ENCODE measurements at regions not wholly inside any gene's neighbourhood (a gene's known extent, or its start where the extent isn't known, plus 50 kb on each side); places are given as distances from the start of the nearest gene placed in this dataset.

GRCh38 chr3:99211309-99211708, 309.8 kb upstream of the DCBLD2 start:
- TF ChIP-seq EZH2 (IDR thresholded peaks at IDR 0.05; ENCODE audit: low read length, missing control alignments), result no peak
- TF ChIP-seq, protein P1, sequence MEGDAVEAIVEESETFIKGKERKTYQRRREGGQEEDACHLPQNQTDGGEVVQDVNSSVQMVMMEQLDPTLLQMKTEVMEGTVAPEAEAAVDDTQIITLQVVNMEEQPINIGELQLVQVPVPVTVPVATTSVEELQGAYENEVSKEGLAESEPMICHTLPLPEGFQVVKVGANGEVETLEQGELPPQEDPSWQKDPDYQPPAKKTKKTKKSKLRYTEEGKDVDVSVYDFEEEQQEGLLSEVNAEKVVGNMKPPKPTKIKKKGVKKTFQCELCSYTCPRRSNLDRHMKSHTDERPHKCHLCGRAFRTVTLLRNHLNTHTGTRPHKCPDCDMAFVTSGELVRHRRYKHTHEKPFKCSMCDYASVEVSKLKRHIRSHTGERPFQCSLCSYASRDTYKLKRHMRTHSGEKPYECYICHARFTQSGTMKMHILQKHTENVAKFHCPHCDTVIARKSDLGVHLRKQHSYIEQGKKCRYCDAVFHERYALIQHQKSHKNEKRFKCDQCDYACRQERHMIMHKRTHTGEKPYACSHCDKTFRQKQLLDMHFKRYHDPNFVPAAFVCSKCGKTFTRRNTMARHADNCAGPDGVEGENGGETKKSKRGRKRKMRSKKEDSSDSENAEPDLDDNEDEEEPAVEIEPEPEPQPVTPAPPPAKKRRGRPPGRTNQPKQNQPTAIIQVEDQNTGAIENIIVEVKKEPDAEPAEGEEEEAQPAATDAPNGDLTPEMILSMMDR (conservative IDR thresholded peaks at IDR 0.05 in 1 of 2, IDR thresholded peaks at IDR 0.05 in 1 of 2; ENCODE audit: low read depth in 1 of 2, low read length in 2 of 2), result no peak
